ENCODE measurements at regions not wholly inside any gene's neighbourhood (a gene's known extent, or its start where the extent isn't known, plus 50 kb on each side); places are given as distances from the start of the nearest gene placed in this dataset.

- no peak overlapping the region for H3K9ac ChIP-seq (ENCODE audit: insufficient read depth in 1 of 2, low read depth in 2 of 2, low read length in 2 of 2)
- no peaks in the 10 kb centered on the region for H4K20me1 ChIP-seq (replicated peaks; ENCODE audit: control insufficient read depth, insufficient read depth, low read length)
- no peaks in the 10 kb centered on the region for H3K79me2 ChIP-seq (ENCODE audit: control insufficient read depth, insufficient read depth, low read length)
- H3K4me1 ChIP-seq (replicated peaks in 1 of 2; ENCODE audit: control insufficient read depth in 2 of 2, insufficient read depth in 2 of 2, low read length in 2 of 2) = no peaks in the 10 kb centered on the region
- no peak for DNase-seq (ENCODE audit: extremely low read depth in 1 of 4, low spot score in 3 of 4)
- BruUV-seq (replicated peaks) = no TSS peak
- no peak overlapping the region for H3K4me2 ChIP-seq (ENCODE audit: insufficient read depth, low read length)
- no peaks in the 10 kb centered on the region for H3K36me3 ChIP-seq (ENCODE audit: control insufficient read depth, insufficient read depth, low read length)
- H3K27me3 ChIP-seq (ENCODE audit: control insufficient read depth in 2 of 2, insufficient read depth in 2 of 2, low read length in 2 of 2) = no peaks in the 10 kb centered on the region
- no peaks in the 10 kb centered on the region for H3K9me3 ChIP-seq (replicated peaks; ENCODE audit: control insufficient read depth, insufficient read depth, low read depth, low read length)
- H3K9me1 ChIP-seq (ENCODE audit: control insufficient read depth, insufficient read depth, low read length) = no peaks in the 10 kb centered on the region
- ATAC-seq = no peak
- intact Hi-C loops (cut with micrococcal nuclease) = no loop called here
- in situ Hi-C loops (cut with MboI) = no loop called here
- ChIA-PET CTCF (ENCODE audit: low intra/inter-chr PET ratio) (no interaction called here), POLR2A (no interaction called here)
- no peak overlapping the region for H3K27ac ChIP-seq (ENCODE audit: extremely low read depth, low read depth, low read length)
- H3K4me3 ChIP-seq = no peak overlapping the region
- FAIRE-seq = no peak
- H2AFZ ChIP-seq (ENCODE audit: low read depth, low read length) = no peak overlapping the region
- TF ChIP-seq KLF13 (tag; IDR thresholded peaks at IDR 0.05; ENCODE audit: borderline replicate concordance, low read depth) = no peak
- TF ChIP-seq ZNF121 (CRISPR knock-in tag; conservative IDR thresholded peaks at IDR 0.05) = no peak
- no peak for TF ChIP-seq PCBP2 (IDR thresholded peaks at IDR 0.05; ENCODE audit: low read depth, low read length, poor library complexity, severe bottlenecking)
- no peak for TF ChIP-seq EWSR1 (IDR thresholded peaks at IDR 0.05; ENCODE audit: borderline replicate concordance, low read depth, partially characterized antibody)
- no peak for TF ChIP-seq ELF1 (tag; IDR thresholded peaks at IDR 0.05)
- TF ChIP-seq FOXK2 (conservative IDR thresholded peaks at IDR 0.05 in 1 of 2, IDR thresholded peaks at IDR 0.05 in 1 of 2; ENCODE audit: low read depth in 2 of 2) = no peak
- no peak for TF ChIP-seq SP2 (IDR thresholded peaks at IDR 0.05; ENCODE audit: extremely low read depth, low read depth, low read length, poor library complexity, severe bottlenecking)
- TF ChIP-seq, protein P1, sequence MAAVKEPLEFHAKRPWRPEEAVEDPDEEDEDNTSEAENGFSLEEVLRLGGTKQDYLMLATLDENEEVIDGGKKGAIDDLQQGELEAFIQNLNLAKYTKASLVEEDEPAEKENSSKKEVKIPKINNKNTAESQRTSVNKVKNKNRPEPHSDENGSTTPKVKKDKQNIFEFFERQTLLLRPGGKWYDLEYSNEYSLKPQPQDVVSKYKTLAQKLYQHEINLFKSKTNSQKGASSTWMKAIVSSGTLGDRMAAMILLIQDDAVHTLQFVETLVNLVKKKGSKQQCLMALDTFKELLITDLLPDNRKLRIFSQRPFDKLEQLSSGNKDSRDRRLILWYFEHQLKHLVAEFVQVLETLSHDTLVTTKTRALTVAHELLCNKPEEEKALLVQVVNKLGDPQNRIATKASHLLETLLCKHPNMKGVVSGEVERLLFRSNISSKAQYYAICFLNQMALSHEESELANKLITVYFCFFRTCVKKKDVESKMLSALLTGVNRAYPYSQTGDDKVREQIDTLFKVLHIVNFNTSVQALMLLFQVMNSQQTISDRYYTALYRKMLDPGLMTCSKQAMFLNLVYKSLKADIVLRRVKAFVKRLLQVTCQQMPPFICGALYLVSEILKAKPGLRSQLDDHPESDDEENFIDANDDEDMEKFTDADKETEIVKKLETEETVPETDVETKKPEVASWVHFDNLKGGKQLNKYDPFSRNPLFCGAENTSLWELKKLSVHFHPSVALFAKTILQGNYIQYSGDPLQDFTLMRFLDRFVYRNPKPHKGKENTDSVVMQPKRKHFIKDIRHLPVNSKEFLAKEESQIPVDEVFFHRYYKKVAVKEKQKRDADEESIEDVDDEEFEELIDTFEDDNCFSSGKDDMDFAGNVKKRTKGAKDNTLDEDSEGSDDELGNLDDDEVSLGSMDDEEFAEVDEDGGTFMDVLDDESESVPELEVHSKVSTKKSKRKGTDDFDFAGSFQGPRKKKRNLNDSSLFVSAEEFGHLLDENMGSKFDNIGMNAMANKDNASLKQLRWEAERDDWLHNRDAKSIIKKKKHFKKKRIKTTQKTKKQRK (IDR thresholded peaks at IDR 0.05; ENCODE audit: borderline replicate concordance, low read depth, low read length) = no peak
- no peak for TF ChIP-seq ZNF347 (CRISPR knock-in tag; IDR thresholded peaks at IDR 0.05; ENCODE audit: low read depth)
- no peak for TF ChIP-seq U2AF2 (optimal IDR thresholded peaks at IDR 0.05; ENCODE audit: low read depth, low read length)
- no peak for TF ChIP-seq ARID4B (CRISPR knock-in tag; IDR thresholded peaks at IDR 0.05)
- TF ChIP-seq TCF7 (IDR thresholded peaks at IDR 0.05; ENCODE audit: borderline replicate concordance) = no peak
- no peak for TF ChIP-seq ZBTB34 (CRISPR knock-in tag; IDR thresholded peaks at IDR 0.05)
- no peak for TF ChIP-seq ZNF143 (CRISPR knock-in tag; IDR thresholded peaks at IDR 0.05)
Measured at GRCh38 chr9:13832446-13832845, 481.5 kb downstream of the NFIB start.

All from K562 (cell line).